CD4-positive, alpha-beta T cell treated with Interleukin-12 subunit alpha and Interleukin-12 subunit beta, for 1 hour (primary cell): ENCODE measurements at regions not wholly inside any gene's neighbourhood (a gene's known extent, or its start where the extent isn't known, plus 50 kb on each side); places are given as distances from the start of the nearest gene placed in this dataset.

Experiments used
- DNase-seq: peaks from one replicate; pipeline ENCODE4 v3.0.0-alpha.2; 2020

DNA sequence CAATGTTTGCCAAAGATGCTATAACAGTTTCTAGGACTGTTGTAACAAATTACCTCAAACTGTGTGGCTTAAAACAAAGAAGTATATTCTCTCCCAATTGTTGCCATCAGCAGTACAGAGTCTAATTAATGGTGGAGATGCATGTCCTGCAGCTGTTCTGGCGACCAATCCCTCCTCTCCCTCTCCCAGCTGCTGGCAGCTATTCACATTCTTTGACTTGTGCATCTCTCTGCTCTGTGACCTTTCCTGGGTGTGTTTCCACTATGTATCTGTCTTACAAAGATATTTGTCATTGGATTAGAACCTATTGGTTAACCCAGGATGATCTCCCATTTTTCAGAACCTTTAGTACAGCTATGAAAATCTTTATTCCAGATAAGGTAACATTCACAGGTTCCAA lies 561.7 kb upstream of the POM121L12 start:
- no peak for DNase-seq

- no peak for DNase-seq
These were observed 563.3 kb upstream of the POM121L12 start for GRCh38 chr7:52472006-52472620.

DNA sequence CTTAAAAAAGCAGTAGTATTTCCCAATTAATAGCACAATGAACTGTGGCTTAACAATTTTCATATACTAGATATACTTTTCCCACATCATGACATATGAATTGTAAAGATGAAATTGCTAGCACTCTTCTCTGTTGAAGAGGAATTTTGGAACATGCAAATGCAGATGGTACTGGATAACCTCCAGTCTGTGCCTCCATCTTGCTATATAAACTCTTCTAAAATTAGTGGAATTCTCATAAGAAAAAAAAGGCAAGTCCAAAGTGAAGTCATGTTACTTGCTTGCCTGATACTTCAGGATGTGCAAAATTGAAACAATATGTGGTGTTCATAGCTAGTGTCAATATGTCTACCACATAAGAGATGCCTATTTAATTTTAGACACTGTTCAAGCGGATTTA lies 570.2 kb upstream of the POM121L12 start:
- DNase-seq, result no peak

GRCh38 chr7:52463341-52463740 lies 572.1 kb upstream of the POM121L12 start:
- no peak for DNase-seq

- DNase-seq, result no peak
These were observed 573.0 kb upstream of the POM121L12 start for GRCh38 chr7:52462474-52462873.

- no peak for DNase-seq
These were observed 579.9 kb upstream of the POM121L12 start for GRCh38 chr7:52455571-52455970.

DNA sequence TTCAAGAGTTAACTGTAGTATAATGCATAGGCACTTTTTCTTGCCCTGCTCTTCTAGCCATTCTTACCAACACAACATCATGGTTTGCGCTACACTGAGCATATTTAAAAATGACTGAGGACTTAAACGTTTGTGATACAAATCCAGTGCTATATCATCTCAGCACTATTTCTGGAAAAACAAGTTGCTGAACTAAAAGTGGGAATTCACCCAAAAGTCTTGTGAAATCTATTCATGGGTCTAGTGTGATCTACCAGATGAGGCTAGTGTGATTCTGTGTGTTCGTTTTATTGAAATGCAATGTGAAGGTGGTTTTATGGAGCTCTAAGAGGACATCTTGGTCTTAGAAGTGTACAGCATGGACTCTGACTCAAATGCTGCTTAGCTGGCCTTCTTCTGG lies 584.6 kb upstream of the POM121L12 start:
- DNase-seq, result no peak

DNA sequence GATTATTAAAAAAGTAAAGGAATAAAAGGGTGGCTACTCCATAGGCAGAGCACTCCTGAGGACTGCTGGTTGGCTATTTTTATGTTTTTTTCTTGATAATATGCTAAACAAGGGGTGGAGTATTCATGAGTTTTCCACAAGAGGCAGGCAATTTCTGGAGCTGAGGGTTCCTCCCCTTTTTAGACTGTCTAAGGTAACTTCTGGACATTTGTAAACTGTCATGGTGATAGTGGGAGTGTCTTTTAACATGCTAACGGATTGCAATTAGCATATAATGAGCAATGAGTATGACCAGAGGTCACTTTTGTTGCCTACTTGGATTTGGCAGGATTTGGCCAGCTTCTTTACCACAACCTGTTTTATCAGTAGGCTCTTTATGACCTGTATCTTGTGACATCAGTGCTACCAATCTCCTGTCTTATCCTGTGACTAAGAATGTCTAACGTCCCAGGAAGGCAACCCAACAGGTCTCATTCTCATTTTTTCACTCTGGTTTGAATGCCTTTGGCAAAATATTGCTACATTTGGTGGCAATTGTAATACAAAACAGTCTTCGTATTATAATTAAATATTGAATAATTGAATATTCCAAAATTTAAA lies 587.8 kb upstream of the POM121L12 start:
- DNase-seq, result no peak

DNA sequence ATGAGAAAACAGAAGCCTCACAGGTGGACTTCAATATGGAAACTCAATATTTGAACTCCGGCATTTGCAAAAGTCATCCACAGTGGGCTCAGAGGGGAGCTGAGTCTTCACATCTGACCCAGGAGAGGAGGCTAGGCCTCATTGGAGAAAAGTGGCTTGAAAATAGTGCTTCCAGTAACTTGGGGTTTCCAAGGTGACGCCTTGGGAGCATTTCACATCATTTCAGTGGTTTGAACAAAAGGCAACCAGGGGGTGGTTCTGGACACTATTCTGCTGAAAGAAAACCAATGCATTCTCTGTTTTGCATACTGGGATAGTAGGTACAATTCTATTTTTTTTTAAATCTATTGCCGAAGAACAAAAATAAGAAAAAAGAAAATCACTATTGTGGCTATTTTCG lies 599.2 kb upstream of the POM121L12 start:
- DNase-seq, result no peak

DNA sequence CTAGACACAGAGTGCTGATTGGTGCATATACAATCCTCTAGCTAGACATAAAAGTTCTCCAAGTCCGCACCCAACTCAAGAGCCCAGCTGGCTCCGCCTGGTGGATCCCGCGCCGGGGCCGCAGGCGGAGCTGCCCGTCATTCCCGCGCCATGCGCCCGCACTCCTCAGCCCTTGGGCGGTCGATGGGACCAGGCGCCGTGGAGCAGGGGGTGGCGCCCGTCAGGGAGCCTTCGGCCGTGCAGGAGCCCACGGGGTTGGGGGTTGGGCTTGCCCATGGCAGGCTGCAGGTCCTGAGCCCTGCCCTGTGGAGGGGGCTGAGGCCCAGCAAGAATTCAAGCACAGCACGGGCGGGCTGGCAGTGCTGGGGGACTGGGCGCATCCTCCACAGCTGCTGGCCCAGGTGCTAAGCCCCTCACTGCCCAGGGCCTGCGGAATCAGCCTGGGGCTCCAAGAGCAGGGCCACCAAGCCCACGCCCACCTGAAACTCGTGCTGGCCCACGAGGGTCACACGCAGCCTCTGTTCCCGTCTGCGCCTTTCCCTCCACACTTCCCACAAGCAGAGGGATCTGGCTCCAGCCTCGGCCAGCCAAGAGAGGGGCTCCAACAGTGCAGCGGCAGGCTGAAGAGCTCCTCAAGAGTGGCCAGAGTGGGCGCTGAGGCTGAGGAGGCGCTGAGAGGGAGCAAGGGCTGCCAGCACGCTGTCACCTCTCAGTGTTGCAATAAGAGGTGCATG lies 604.2 kb upstream of the POM121L12 start:
- no peak for DNase-seq

GRCh38 chr7:52423251-52423650 lies 612.2 kb upstream of the POM121L12 start:
- no peak for DNase-seq

GRCh38 chr7:52413051-52413450 lies 622.4 kb upstream of the POM121L12 start:
- DNase-seq, result no peak

GRCh38 chr7:52410032-52410431 lies 625.4 kb upstream of the POM121L12 start:
- no peak for DNase-seq

DNA sequence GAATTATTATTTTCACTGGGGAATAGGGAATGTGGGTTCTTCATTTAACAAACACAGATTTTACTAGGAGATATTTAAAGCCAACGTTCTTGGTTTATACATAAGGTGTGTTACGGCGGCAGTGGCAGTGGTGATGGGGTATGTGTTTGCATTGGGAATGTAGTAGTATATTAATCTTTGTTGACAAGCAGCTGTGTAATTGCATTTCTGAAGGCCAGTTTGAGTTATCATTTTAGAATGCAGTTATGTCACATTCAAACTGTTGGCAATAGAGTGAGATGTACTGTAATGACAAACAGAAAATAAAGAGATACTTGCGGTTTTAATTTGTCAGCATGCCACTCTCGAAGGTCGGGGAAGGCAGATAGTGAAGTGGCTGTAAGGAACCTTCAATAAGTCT lies 628.6 kb upstream of the POM121L12 start:
- DNase-seq, result no peak

DNA sequence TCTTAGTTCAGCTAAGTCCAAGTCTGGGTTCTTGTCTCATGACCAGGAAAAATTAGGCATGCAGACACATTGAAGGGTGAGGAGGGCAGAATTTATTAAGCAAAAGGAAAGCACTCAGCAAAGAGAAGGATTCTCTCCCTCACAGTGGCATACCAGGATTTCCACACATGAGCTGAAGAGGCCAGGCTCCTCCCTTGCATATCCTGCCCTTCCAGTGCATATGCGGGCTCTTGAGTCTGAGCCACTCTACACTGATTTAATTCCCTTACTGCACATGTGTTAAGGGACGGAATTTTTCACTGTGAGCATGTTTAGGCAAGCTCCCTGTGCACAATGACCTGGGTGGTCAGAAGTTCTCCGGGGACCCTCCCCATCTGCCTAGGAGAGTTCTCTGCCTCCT lies 652.7 kb upstream of the POM121L12 start:
- DNase-seq, result no peak

DNA sequence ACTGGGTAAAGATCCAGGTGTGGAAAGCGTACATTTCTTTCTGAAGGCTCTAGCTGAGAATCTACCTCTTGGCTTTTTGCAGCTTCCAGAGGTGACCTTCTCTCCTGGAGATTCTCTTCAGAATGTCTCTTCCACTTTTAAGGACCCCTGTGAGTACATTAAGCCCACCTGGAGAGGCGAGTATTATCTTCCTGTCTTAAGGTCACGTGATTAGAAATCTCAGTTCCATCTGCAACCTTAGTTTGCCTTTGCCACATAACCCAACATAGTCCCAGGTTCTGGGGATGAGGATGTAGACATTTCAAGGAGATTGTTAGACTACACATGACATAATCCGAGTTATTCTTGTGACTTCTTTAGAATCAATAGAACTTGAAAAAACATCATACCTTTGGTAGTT lies 665.5 kb upstream of the POM121L12 start:
- no peak for DNase-seq

- DNase-seq, result no peak
These were observed 670.1 kb upstream of the POM121L12 start for GRCh38 chr7:52365349-52365748.

- no peak for DNase-seq
These were observed 672.9 kb upstream of the POM121L12 start for GRCh38 chr7:52362521-52362920.

DNA sequence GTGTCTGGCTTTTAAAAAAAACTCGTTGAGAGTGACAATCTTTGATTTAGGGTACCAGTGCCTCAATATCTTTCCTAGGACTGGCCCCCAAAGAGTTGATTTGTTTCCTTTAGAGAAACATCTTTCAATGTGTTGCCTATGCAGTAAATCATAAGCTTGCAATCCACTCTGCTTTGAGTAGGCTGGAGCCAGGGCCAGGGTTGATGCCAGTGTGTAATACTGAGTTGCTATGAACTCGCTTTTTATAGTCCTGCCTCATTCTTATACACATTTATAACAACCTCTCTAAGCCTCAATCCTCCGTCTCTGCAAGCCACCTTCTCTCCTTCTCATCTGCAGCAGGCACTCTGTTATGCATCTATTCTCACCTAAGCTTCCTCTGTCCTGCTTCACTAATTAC lies 674.9 kb upstream of the POM121L12 start:
- no peak for DNase-seq

DNA sequence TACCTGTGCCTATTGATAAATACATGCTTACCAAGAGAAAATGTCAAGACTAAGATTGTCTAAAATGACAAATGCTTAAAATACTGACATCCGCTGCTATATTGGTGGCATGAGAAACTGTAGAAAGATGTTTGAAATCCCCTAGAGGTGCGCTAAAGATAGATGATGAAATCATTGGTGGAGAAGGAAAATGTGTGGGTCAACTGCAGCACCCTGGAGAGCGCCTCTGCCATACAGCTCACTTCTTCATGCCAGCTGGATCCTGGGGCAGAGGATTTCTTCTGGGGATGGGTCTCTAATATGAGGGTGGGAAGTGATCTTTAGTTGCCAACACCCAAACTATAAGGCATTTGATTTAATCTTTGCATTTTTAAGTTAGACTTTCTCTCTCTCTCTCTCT lies 680.4 kb upstream of the POM121L12 start:
- no peak for DNase-seq

- DNase-seq, result no peak
These were observed 683.1 kb upstream of the POM121L12 start for GRCh38 chr7:52352013-52352981.

- no peak for DNase-seq
These were observed 691.4 kb upstream of the POM121L12 start for GRCh38 chr7:52344015-52344414.

GRCh38 chr7:52340067-52340466 lies 695.4 kb upstream of the POM121L12 start:
- no peak for DNase-seq
